ENCODE measurements at regions not wholly inside any gene's neighbourhood (a gene's known extent, or its start where the extent isn't known, plus 50 kb on each side); places are given as distances from the start of the nearest gene placed in this dataset.

- TF ChIP-seq MAX (IDR thresholded peaks at IDR 0.05; ENCODE audit: low read depth) (no peak), TEAD4 (IDR thresholded peaks at IDR 0.05; ENCODE audit: borderline replicate concordance, insufficient read depth) (no peak), RFX5 (IDR thresholded peaks at IDR 0.05; ENCODE audit: low read length) (no peak), RAD21 (IDR thresholded peaks at IDR 0.05; ENCODE audit: low read length) (no peak), FOXJ3 (CRISPR knock-in tag; IDR thresholded peaks at IDR 0.05) (no peak), TCF12 (IDR thresholded peaks at IDR 0.05) (no peak)
Observed at GRCh38 chr2:207221731-207222130, 56.0 kb upstream of the KLF7 start (continued).

DNA sequence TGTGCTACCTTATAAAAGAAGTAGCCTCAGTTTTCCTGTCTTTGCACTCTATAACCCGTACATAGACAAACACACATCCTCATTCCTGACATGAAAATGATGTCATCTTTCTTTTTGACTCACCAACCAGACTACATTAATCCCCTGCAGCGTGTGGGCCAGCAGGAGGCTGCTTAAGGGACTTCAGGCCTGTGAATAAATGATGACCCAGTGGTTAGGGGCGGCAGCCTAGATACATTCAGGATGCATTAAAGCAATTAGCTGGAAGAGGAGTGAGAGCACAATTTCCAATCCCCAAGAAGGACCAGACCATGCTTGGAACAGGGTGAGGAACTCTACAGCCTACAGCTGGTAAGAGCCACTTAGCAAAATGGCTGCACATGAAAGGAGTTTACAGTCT is 57.3 kb upstream of the KLF7 start:
- no peak overlapping the region for H3K9ac ChIP-seq
- 59% methylated on average over 3 of the region's 3 CpGs for WGBS (ENCODE audit: low lambda C conversion rate)

DNA sequence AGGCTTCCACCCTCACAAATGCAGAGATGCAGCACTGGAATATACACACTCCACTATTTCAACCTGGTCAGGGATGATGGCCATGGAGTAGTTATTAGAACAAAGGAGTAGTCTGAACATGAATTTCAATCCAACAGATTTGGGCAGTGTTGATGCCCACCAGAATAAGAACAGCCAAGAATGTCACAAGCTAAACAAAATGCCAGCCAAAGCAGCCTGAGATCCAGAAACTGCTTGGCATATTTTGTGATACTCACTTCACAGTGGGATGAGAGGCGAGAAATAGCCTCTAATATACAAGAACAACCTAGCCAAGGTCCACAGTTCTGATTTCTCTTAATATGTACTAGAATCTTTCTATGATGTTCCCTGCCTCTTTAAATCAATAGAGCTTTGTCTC is 58.6 kb upstream of the KLF7 start:
- ChIA-PET POLR2A (no interaction called here), CTCF (no interaction called here)
- DNase-seq, result no peak
- no peaks in the 10 kb centered on the region for H3K79me2 ChIP-seq (ENCODE audit: insufficient read depth)
- H3K9me3 ChIP-seq, result no peaks in the 10 kb centered on the region
- H3K4me3 ChIP-seq (ENCODE audit: low read depth in 2 of 2, low read length in 1 of 2), result no peak overlapping the region
- no peaks in the 10 kb centered on the region for H4K20me1 ChIP-seq (ENCODE audit: insufficient read depth)
- H3K4me2 ChIP-seq, result no peak overlapping the region
- H3K27ac ChIP-seq (ENCODE audit: low read depth in 2 of 2, low read length in 1 of 2), result no peak overlapping the region
- no peaks in the 10 kb centered on the region for H3K9me2 ChIP-seq
- H3K4me1 ChIP-seq (ENCODE audit: control insufficient read depth in 1 of 2, insufficient read depth in 2 of 2, low read depth in 1 of 2, low read length in 1 of 2), result peaks cover 9 to 14% of the 10 kb centered on the region in 2 experiments
- H3K27me3 ChIP-seq (ENCODE audit: insufficient read depth), result no peaks in the 10 kb centered on the region
- no peak overlapping the region for H3K9ac ChIP-seq
- WGBS (ENCODE audit: low lambda C conversion rate), result 100% methylated on average over 1 of the region's 1 CpG
- H3F3A ChIP-seq (replicated peaks; ENCODE audit: insufficient read depth), result peaks cover 10% of the 10 kb centered on the region
- no peak overlapping the region for H2AFZ ChIP-seq (ENCODE audit: low read depth)
- H3K36me3 ChIP-seq (replicated peaks in 1 of 2; ENCODE audit: control insufficient read depth in 1 of 2, insufficient read depth in 2 of 2, low read length in 1 of 2), result no peaks in the 10 kb centered on the region
- no peak for TF ChIP-seq USF2 (IDR thresholded peaks at IDR 0.05; ENCODE audit: borderline replicate concordance, low read depth, low read length)
- TF ChIP-seq, protein P1, sequence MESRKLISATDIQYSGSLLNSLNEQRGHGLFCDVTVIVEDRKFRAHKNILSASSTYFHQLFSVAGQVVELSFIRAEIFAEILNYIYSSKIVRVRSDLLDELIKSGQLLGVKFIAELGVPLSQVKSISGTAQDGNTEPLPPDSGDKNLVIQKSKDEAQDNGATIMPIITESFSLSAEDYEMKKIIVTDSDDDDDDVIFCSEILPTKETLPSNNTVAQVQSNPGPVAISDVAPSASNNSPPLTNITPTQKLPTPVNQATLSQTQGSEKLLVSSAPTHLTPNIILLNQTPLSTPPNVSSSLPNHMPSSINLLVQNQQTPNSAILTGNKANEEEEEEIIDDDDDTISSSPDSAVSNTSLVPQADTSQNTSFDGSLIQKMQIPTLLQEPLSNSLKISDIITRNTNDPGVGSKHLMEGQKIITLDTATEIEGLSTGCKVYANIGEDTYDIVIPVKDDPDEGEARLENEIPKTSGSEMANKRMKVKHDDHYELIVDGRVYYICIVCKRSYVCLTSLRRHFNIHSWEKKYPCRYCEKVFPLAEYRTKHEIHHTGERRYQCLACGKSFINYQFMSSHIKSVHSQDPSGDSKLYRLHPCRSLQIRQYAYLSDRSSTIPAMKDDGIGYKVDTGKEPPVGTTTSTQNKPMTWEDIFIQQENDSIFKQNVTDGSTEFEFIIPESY (IDR thresholded peaks at IDR 0.05; ENCODE audit: borderline replicate concordance, low read depth), result no peak
- no peak for TF ChIP-seq TCF12 (IDR thresholded peaks at IDR 0.05)
- TF ChIP-seq SMC3 (IDR thresholded peaks at IDR 0.05; ENCODE audit: low read depth, low read length), result no peak
- no peak for TF ChIP-seq ELF1 (IDR thresholded peaks at IDR 0.05)
- TF ChIP-seq, protein P2, sequence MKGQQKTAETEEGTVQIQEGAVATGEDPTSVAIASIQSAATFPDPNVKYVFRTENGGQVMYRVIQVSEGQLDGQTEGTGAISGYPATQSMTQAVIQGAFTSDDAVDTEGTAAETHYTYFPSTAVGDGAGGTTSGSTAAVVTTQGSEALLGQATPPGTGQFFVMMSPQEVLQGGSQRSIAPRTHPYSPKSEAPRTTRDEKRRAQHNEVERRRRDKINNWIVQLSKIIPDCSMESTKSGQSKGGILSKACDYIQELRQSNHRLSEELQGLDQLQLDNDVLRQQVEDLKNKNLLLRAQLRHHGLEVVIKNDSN (IDR thresholded peaks at IDR 0.05; ENCODE audit: borderline replicate concordance, low read depth), result no peak
- no peak for TF ChIP-seq IRF3 (IDR thresholded peaks at IDR 0.05; ENCODE audit: low read depth, low read length)

More for the DNA sequence above, 57.3 kb upstream of the KLF7 start:
- Histone ChIP-seq H4K20me1 (ENCODE audit: insufficient read depth) (no peaks in the 10 kb centered on the region), H2AFZ (ENCODE audit: low read depth) (peak overlapping the region; percentile 47; the same call in 1 of the 2 replicates), H3K4me2 (no peak overlapping the region), H3K79me2 (ENCODE audit: insufficient read depth) (no peaks in the 10 kb centered on the region), H3K27ac (ENCODE audit: low read depth in 2 of 2, low read length in 1 of 2) (peak overlapping the region in 1 of 2 experiments; percentile 31; a peak in 2 of 4 replicates), H3K4me3 (ENCODE audit: low read depth in 2 of 2, low read length in 1 of 2) (no peak overlapping the region), H3F3A (replicated peaks; ENCODE audit: insufficient read depth) (peaks cover 10% of the 10 kb centered on the region), H3K4me1 (ENCODE audit: control insufficient read depth in 1 of 2, insufficient read depth in 2 of 2, low read depth in 1 of 2, low read length in 1 of 2) (peaks cover 9 to 13% of the 10 kb centered on the region in 2 experiments), H3K9me3 (no peaks in the 10 kb centered on the region), H3K27me3 (ENCODE audit: insufficient read depth) (no peaks in the 10 kb centered on the region), H3K9me2 (no peaks in the 10 kb centered on the region), H3K36me3 (replicated peaks in 1 of 2; ENCODE audit: control insufficient read depth in 1 of 2, insufficient read depth in 2 of 2, low read length in 1 of 2) (no peaks in the 10 kb centered on the region)
- ChIA-PET CTCF (interaction anchor here (1.3 kb wide), 1 partner anchor 12 kb away, joined by 5 read pairs; no protein-coding TSS in a partner anchor), POLR2A (no interaction called here)
- no peak for DNase-seq
- TF ChIP-seq TCF12 (IDR thresholded peaks at IDR 0.05), result 0 out of 2 replicates have a peak, but pooled peaks have one; percentile 7
- TF ChIP-seq, protein P3, sequence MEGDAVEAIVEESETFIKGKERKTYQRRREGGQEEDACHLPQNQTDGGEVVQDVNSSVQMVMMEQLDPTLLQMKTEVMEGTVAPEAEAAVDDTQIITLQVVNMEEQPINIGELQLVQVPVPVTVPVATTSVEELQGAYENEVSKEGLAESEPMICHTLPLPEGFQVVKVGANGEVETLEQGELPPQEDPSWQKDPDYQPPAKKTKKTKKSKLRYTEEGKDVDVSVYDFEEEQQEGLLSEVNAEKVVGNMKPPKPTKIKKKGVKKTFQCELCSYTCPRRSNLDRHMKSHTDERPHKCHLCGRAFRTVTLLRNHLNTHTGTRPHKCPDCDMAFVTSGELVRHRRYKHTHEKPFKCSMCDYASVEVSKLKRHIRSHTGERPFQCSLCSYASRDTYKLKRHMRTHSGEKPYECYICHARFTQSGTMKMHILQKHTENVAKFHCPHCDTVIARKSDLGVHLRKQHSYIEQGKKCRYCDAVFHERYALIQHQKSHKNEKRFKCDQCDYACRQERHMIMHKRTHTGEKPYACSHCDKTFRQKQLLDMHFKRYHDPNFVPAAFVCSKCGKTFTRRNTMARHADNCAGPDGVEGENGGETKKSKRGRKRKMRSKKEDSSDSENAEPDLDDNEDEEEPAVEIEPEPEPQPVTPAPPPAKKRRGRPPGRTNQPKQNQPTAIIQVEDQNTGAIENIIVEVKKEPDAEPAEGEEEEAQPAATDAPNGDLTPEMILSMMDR (IDR thresholded peaks at IDR 0.05), result no peak; the same call in none of the 2 replicates
- TF ChIP-seq POLR2AphosphoS5 (IDR thresholded peaks at IDR 0.05; ENCODE audit: low read depth, low read length), result no peak
- peak; percentile 36; the same call in 1 of the 2 replicates for TF ChIP-seq FOSL2 (IDR thresholded peaks at IDR 0.05; ENCODE audit: borderline replicate concordance, low read depth)
- TF ChIP-seq NRF1 (IDR thresholded peaks at IDR 0.05; ENCODE audit: low read depth, low read length), result no peak
- no peak for TF ChIP-seq ELF1 (IDR thresholded peaks at IDR 0.05)
- TF ChIP-seq, protein P4, sequence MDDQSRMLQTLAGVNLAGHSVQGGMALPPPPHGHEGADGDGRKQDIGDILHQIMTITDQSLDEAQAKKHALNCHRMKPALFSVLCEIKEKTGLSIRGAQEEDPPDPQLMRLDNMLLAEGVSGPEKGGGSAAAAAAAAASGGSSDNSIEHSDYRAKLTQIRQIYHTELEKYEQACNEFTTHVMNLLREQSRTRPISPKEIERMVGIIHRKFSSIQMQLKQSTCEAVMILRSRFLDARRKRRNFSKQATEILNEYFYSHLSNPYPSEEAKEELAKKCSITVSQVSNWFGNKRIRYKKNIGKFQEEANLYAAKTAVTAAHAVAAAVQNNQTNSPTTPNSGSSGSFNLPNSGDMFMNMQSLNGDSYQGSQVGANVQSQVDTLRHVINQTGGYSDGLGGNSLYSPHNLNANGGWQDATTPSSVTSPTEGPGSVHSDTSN (IDR thresholded peaks at IDR 0.05), result no peak
- no peak for TF ChIP-seq EZH2phosphoT487 (IDR thresholded peaks at IDR 0.05; ENCODE audit: borderline replicate concordance, low read depth)
